Uterus (tissue), 3 donors: ENCODE measurements at regions not wholly inside any gene's neighbourhood (a gene's known extent, or its start where the extent isn't known, plus 50 kb on each side); places are given as distances from the start of the nearest gene placed in this dataset.

Experiments used
- DNase-seq, 2 donors: peaks; one replicate each; pipeline ENCODE4 v3.0.0-alpha.2; 2019 to 2020
- H3K27ac ChIP-seq, 2 donors: fragments of 200-600 bp; sonication (generic); 1 replicate in 1 of 2; 2 replicates in 1 of 2; pipeline ENCODE4 v1.5.1; 2016 to 2018
- H3K27me3 ChIP-seq, 2 donors: fragments of 200-600 bp; sonication (generic); one replicate each; pipeline ENCODE4 v1.5.1; 2018 to 2019; ENCODE audit warnings: control low read depth in 1 of 2
- H3K36me3 ChIP-seq, 2 donors: fragments of 200-600 bp; sonication (generic); one replicate each; pipeline ENCODE4 v1.5.1; 2019; ENCODE audit warnings: control low read depth in 1 of 2
- H3K4me1 ChIP-seq, 2 donors: fragments of 200-600 bp; sonication (generic); one replicate each; pipeline ENCODE4 v1.5.1; 2018 to 2019; ENCODE audit warnings: control low read depth in 1 of 2
- H3K4me3 ChIP-seq, 2 donors: fragments of 200-600 bp; sonication (generic); 1 replicate in 1 of 2; 2 replicates in 1 of 2; pipeline ENCODE4 v1.5.1; 2018 to 2019; ENCODE audit warnings: mild to moderate bottlenecking in 1 of 2
- H3K9me3 ChIP-seq, 2 donors: fragments of 200-600 bp; sonication (generic); one replicate each; pipeline ENCODE4 v1.5.1; 2019; ENCODE audit warnings: control low read depth in 1 of 2
- POLR2A ChIP-seq, 2 donors: fragments of 450-650 bp; IDR thresholded peaks; one replicate each; pipeline ENCODE4 v1.6.1; 2016; ENCODE audit warnings: antibody characterized with exemption in 2 of 2, mild to moderate bottlenecking in 1 of 2, moderate library complexity in 1 of 2
- intact Hi-C: fragments of 100-400 bp; cut with DNase I; formaldehyde crosslinking; loops from one replicate; pipeline ENCODE4 v1.15.1; 2023; ENCODE audit warnings: low total_unique reads
- TF ChIP-seq, protein P1 (sequence below), 4 experiments: fragments of 200-600 bp in 2 of 4; fragments of 450-650 bp in 2 of 4; sonication (generic) in 2 of 4; IDR thresholded peaks; one replicate each; pipeline ENCODE4 v1.5.1; 2016 to 2019; ENCODE audit warnings: antibody characterized with exemption in 4 of 4, mild to moderate bottlenecking in 2 of 4, moderate library complexity in 1 of 4
- donor health status: DM: yes; HTN: yes; CAD: no.

DNA sequence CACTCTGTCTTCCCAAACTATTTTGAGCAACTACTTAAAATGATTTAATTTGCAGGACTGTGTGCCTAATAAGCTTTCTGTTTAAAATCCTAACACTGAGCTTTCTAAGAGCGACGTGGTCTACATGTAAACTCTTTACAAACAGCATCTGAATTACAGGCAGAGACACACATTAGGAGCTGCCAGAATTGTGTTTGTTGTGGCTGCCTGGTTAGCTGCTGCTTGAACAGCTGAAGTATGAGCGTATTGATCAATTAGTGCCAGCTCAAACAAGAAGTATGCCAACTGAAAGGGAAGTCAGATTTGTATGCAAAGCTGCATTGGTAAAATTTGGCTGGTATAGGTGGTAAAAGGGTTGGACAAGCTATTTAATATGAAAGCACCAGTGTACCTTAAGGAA lies 384.4 kb downstream of the PCDH7 start:
- Histone ChIP-seq H3K36me3 (no peaks in the 10 kb centered on the region), H3K9me3 (no peaks in the 10 kb centered on the region), H3K27me3 (no peaks in the 10 kb centered on the region), H3K4me3 (no peak overlapping the region), H3K27ac (no peak overlapping the region), H3K4me1 (peaks cover 0 to 4% of the 10 kb centered on the region in 2 donors)
- intact Hi-C loops, result no loop called here
- TF ChIP-seq POLR2A (IDR thresholded peaks at IDR 0.05), result no peak
- TF ChIP-seq, protein P1, sequence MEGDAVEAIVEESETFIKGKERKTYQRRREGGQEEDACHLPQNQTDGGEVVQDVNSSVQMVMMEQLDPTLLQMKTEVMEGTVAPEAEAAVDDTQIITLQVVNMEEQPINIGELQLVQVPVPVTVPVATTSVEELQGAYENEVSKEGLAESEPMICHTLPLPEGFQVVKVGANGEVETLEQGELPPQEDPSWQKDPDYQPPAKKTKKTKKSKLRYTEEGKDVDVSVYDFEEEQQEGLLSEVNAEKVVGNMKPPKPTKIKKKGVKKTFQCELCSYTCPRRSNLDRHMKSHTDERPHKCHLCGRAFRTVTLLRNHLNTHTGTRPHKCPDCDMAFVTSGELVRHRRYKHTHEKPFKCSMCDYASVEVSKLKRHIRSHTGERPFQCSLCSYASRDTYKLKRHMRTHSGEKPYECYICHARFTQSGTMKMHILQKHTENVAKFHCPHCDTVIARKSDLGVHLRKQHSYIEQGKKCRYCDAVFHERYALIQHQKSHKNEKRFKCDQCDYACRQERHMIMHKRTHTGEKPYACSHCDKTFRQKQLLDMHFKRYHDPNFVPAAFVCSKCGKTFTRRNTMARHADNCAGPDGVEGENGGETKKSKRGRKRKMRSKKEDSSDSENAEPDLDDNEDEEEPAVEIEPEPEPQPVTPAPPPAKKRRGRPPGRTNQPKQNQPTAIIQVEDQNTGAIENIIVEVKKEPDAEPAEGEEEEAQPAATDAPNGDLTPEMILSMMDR (IDR thresholded peaks at IDR 0.05), result no peak
- DNase-seq, result no peak

DNA sequence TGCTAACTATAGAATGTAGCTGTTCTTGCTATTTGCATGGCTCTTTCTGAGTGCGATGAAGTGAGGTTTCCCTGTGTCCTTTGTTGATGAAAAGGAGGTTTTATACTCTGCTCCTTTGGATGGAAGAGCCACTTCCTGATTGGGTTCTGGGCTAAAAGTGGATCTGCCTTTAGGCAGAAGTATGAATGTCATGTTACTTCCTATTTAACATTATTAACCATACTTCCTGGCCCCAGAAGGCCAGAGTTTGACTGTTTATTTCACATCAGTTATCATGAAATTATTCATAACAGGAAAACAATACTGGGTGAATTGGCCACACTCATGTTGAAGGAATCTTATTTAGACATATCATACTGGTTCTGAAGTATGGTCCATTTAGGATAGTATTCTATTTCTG lies 386.2 kb downstream of the PCDH7 start:
- intact Hi-C loops, result no loop called here
- H3K27me3 ChIP-seq, result no peaks in the 10 kb centered on the region
- H3K4me3 ChIP-seq, result no peak overlapping the region
- no peak for TF ChIP-seq POLR2A (IDR thresholded peaks at IDR 0.05)
- TF ChIP-seq, protein P1 (IDR thresholded peaks at IDR 0.05), result no peak
- DNase-seq, result no peak
- peaks cover 0 to 4% of the 10 kb centered on the region in 2 donors for H3K4me1 ChIP-seq
- H3K36me3 ChIP-seq, result no peaks in the 10 kb centered on the region
- H3K9me3 ChIP-seq, result no peaks in the 10 kb centered on the region
- H3K27ac ChIP-seq, result no peak overlapping the region

DNA sequence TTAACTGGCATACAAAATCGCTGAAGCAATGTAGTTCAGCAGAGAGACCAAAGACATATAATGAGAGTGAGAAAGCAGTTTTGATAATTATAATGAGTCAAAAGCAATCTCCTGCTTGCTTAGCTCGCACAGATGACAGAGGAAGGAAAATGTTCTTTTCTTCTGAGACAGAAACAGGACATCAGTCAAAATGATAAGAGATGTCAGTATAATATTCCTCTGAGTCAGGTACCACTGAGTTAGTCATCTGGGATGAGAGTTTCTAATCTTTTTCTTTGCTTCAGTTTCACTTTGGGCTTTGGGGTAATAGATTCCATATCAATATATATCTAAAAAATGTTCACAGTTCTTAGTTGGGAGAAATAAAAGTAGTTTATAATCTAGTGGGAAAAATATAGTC lies 387.2 kb downstream of the PCDH7 start:
- Histone ChIP-seq H3K4me3 (no peak overlapping the region), H3K36me3 (no peaks in the 10 kb centered on the region), H3K27me3 (no peaks in the 10 kb centered on the region), H3K27ac (no peak overlapping the region), H3K4me1 (no peaks in the 10 kb centered on the region), H3K9me3 (no peaks in the 10 kb centered on the region)
- intact Hi-C loops, result no loop called here
- TF ChIP-seq, protein P1 (IDR thresholded peaks at IDR 0.05), result no peak
- no peak for TF ChIP-seq POLR2A (IDR thresholded peaks at IDR 0.05)
- no peak for DNase-seq

DNA sequence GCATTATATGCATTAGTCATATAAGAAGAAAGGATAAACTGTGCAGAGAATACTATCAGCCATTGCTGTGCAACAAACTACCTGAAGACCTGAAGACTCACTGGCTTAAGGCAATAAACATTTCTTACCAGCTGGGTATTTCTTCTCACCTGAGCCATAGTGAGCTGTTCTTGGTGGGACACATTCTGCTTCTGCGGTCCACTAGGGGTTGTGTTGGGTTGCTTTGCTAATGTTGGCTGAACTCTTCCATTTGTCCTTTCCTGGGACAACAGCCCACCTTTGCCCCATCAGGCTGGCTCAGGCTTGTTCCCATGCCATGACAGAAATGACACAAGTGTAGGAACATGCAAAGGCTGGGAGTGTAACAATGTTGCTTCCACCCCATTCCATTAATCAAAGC lies 388.6 kb downstream of the PCDH7 start:
- intact Hi-C loops, result no loop called here
- no peaks in the 10 kb centered on the region for H3K9me3 ChIP-seq
- no peak for TF ChIP-seq POLR2A (IDR thresholded peaks at IDR 0.05)
- TF ChIP-seq, protein P1 (IDR thresholded peaks at IDR 0.05), result no peak
- no peak overlapping the region for H3K4me3 ChIP-seq
- DNase-seq, result no peak
- H3K27ac ChIP-seq, result no peak overlapping the region
- H3K4me1 ChIP-seq, result no peaks in the 10 kb centered on the region
- no peaks in the 10 kb centered on the region for H3K27me3 ChIP-seq
- no peaks in the 10 kb centered on the region for H3K36me3 ChIP-seq

DNA sequence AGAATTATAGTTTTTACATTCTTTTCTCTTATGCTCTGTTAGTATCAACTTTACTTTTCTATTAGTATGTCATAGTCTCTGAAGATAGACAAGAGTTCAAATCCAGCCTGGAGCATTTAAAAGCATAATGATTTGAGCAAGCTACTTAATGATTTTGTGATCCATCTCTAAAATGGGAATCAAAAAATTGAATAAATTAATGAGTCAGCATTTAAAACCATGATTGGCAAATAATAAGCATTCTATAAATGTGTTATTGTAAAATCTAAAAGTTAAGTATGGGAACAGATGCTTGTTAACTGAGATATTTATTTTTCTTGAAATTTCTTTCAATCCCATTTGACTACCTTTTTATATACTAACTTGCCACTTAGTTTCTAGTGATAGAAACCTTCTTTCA lies 391.6 kb downstream of the PCDH7 start:
- intact Hi-C loops, result no loop called here
- Histone ChIP-seq H3K9me3 (no peaks in the 10 kb centered on the region), H3K4me1 (no peaks in the 10 kb centered on the region), H3K4me3 (no peak overlapping the region), H3K27ac (no peak overlapping the region), H3K36me3 (no peaks in the 10 kb centered on the region), H3K27me3 (no peaks in the 10 kb centered on the region)
- no peak for TF ChIP-seq POLR2A (IDR thresholded peaks at IDR 0.05)
- TF ChIP-seq, protein P1 (IDR thresholded peaks at IDR 0.05), result no peak
- DNase-seq, result no peak
